Esophagus squamous epithelium (tissue), 5 donors: ENCODE measurements at regions not wholly inside any gene's neighbourhood (a gene's known extent, or its start where the extent isn't known, plus 50 kb on each side); places are given as distances from the start of the nearest gene placed in this dataset.

Source experiments
- DNase-seq: peaks from one replicate; lab custom pipeline; 2025; lab: John Stamatoyannopoulos, UW
- H3K27ac ChIP-seq, 4 donors: fragments of 200-600 bp; sonication (generic); one replicate each; pipeline ENCODE4 v1.5.1; 2016 to 2019; ENCODE audit warnings: mild to moderate bottlenecking in 1 of 4
- H3K27me3 ChIP-seq, 4 donors: fragments of 200-600 bp; sonication (generic); 1 replicate in 3 of 4; 2 replicates in 1 of 4; pipeline versions ENCODE4 v1.5.1 to v1.6.0; 2017 to 2021; ENCODE audit warnings: antibody characterized with exemption in 1 of 4
- H3K36me3 ChIP-seq, 3 donors: fragments of 200-600 bp; sonication (generic); one replicate each; pipeline ENCODE4 v1.5.1; 2016 to 2019
- H3K4me1 ChIP-seq, 3 donors: fragments of 200-600 bp; sonication (generic); one replicate each; pipeline ENCODE4 v1.5.1; 2017 to 2019
- H3K4me3 ChIP-seq, 4 donors: fragments of 200-600 bp; sonication (generic); 1 replicate in 3 of 4; 2 replicates in 1 of 4; pipeline ENCODE4 v1.5.1; 2016 to 2019; ENCODE audit warnings: mild to moderate bottlenecking in 2 of 4, moderate library complexity in 1 of 4
- H3K9me3 ChIP-seq, 3 donors: fragments of 200-600 bp; sonication (generic); one replicate each; pipeline ENCODE4 v1.5.1; 2016 to 2019
- POLR2A ChIP-seq, 4 donors: fragments of 450-650 bp; IDR thresholded peaks; one replicate each; pipeline ENCODE4 v1.6.1; 2017; ENCODE audit warnings: antibody characterized with exemption in 4 of 4, mild to moderate bottlenecking in 4 of 4, moderate library complexity in 3 of 4
- WGBS, 2 donors: methylation state at CpG; one replicate each; pipeline ENCODE4 v1.1.5; 2018; 5-methylcytosine and 5-hydroxymethylcytosine counted together
- intact Hi-C: fragments of 100-400 bp; cut with DNase I; formaldehyde crosslinking; loops from one replicate; pipeline ENCODE4 v1.15.0; 2022
- TF ChIP-seq, protein P1 (sequence below), 6 experiments: fragments of 450-650 bp in 4 of 6; fragments of 200-600 bp in 2 of 6; sonication (generic) in 2 of 6; IDR thresholded peaks; one replicate each; pipeline ENCODE4 v1.5.1; 2016 to 2019; ENCODE audit warnings: antibody characterized with exemption in 6 of 6, mild to moderate bottlenecking in 4 of 6, moderate library complexity in 4 of 6
- donor health status: DM: yes; HTN: yes; CAD: no.

DNA sequence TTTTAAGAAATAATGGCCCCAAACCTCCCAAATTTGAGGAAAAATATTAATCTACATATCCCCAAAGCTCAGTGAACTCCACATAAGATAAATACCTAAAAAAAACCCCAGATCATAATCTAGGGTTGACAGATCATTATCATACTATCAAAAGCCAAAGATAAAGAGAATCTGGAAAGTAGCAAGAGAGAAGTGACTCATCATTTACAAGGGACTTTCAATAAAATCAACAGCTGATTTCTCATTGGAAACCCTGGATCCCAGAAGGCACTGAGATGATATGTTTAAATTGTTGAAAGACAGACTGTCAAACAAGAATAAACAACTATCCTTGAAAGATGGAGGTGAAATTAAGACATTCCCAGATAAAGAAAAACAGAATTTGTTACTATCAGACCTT lies 199.3 kb downstream of the KCNRG start:
- TF ChIP-seq, protein P1, sequence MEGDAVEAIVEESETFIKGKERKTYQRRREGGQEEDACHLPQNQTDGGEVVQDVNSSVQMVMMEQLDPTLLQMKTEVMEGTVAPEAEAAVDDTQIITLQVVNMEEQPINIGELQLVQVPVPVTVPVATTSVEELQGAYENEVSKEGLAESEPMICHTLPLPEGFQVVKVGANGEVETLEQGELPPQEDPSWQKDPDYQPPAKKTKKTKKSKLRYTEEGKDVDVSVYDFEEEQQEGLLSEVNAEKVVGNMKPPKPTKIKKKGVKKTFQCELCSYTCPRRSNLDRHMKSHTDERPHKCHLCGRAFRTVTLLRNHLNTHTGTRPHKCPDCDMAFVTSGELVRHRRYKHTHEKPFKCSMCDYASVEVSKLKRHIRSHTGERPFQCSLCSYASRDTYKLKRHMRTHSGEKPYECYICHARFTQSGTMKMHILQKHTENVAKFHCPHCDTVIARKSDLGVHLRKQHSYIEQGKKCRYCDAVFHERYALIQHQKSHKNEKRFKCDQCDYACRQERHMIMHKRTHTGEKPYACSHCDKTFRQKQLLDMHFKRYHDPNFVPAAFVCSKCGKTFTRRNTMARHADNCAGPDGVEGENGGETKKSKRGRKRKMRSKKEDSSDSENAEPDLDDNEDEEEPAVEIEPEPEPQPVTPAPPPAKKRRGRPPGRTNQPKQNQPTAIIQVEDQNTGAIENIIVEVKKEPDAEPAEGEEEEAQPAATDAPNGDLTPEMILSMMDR (IDR thresholded peaks at IDR 0.05), result no peak
- no peak for TF ChIP-seq POLR2A (IDR thresholded peaks at IDR 0.05)
- Histone ChIP-seq H3K36me3 (no peaks in the 10 kb centered on the region), H3K9me3 (peaks cover 0 to 10% (median 4%) of the 10 kb centered on the region in 3 donors), H3K27me3 (no peaks in the 10 kb centered on the region), H3K4me1 (no peaks in the 10 kb centered on the region), H3K4me3 (no peak overlapping the region), H3K27ac (no peak overlapping the region)
- no peak for DNase-seq
- intact Hi-C loops, result no loop called here

GRCh38 chr13:50215399-50215798 lies 200.2 kb downstream of the KCNRG start:
- intact Hi-C loops, result no loop called here
- Histone ChIP-seq H3K4me1 (no peaks in the 10 kb centered on the region), H3K36me3 (no peaks in the 10 kb centered on the region), H3K9me3 (peaks cover 0 to 10% (median 4%) of the 10 kb centered on the region in 3 donors), H3K4me3 (no peak overlapping the region), H3K27me3 (no peaks in the 10 kb centered on the region), H3K27ac (no peak overlapping the region)
- no peak for TF ChIP-seq POLR2A (IDR thresholded peaks at IDR 0.05)
- TF ChIP-seq, protein P1 (IDR thresholded peaks at IDR 0.05), result no peak
- no peak for DNase-seq

DNA sequence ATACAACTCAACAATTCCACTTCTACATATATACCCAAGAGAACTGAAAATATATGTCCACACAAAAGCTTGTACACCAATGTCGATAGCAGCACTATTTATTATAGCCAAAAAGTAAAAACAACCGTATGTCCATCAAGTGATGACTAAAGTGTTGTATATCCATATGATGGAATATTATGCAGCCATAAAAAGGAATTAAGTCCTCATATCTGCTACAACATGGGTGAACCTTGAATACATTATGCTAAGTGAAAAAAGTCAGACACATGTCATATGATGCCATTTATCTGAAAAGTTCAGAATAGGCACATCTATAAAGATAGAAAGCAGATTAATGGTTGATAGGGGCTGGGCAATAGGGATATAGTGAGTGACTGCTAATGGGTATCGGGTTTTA lies 204.5 kb downstream of the KCNRG start:
- intact Hi-C loops, result no loop called here

GRCh38 chr13:50220938-50221337 lies 205.7 kb downstream of the KCNRG start:
- H3K27me3 ChIP-seq, result no peaks in the 10 kb centered on the region
- WGBS, 2 donors, result 68 to 72% methylated on average over 4 of the region's 4 CpGs
- H3K4me3 ChIP-seq, result no peak overlapping the region
- TF ChIP-seq, protein P1 (IDR thresholded peaks at IDR 0.05), result no peak
- no peak for TF ChIP-seq POLR2A (IDR thresholded peaks at IDR 0.05)
- H3K9me3 ChIP-seq, result no peaks in the 10 kb centered on the region
- no peaks in the 10 kb centered on the region for H3K36me3 ChIP-seq
- DNase-seq, result no peak
- intact Hi-C loops, result no loop called here
- peaks cover 0 to 9% (median 5%) of the 10 kb centered on the region in 3 donors for H3K4me1 ChIP-seq
- no peak overlapping the region for H3K27ac ChIP-seq

More for the DNA sequence above, 204.5 kb downstream of the KCNRG start:
- H3K9me3 ChIP-seq, result no peaks in the 10 kb centered on the region
- no peaks in the 10 kb centered on the region for H3K27me3 ChIP-seq
- H3K27ac ChIP-seq, result no peak overlapping the region
- DNase-seq, result no peak
- TF ChIP-seq, protein P1 (IDR thresholded peaks at IDR 0.05), result no peak
- TF ChIP-seq POLR2A (IDR thresholded peaks at IDR 0.05), result no peak
- no peaks in the 10 kb centered on the region for H3K36me3 ChIP-seq
- H3K4me1 ChIP-seq, result peaks cover 0 to 9% (median 5%) of the 10 kb centered on the region in 3 donors
- H3K4me3 ChIP-seq, result no peak overlapping the region
- WGBS, 2 donors, result 85 to 90% methylated on average over 3 of the region's 3 CpGs

- H3K27me3 ChIP-seq, result no peaks in the 10 kb centered on the region
- DNase-seq, result no peak
- TF ChIP-seq POLR2A (IDR thresholded peaks at IDR 0.05), result peak in 1 of 4 donors; percentile 12
- TF ChIP-seq, protein P1 (IDR thresholded peaks at IDR 0.05), result no peak
- WGBS, 2 donors, result 13 to 14% methylated on average over 11 to 13 of the region's 13 CpGs
- no peaks in the 10 kb centered on the region for H3K36me3 ChIP-seq
- intact Hi-C loops, result no loop called here
- no peaks in the 10 kb centered on the region for H3K9me3 ChIP-seq
- peak overlapping the region in 2 of 4 donors; percentile 13 to 75 for H3K27ac ChIP-seq
- H3K4me1 ChIP-seq, result peaks cover 0 to 9% (median 5%) of the 10 kb centered on the region in 3 donors
- H3K4me3 ChIP-seq, result peak overlapping the region in 2 of 4 donors; percentile 18 to 49
These were observed 207.5 kb downstream of the KCNRG start for GRCh38 chr13:50222569-50223332.
